ENCODE measurements at regions not wholly inside any gene's neighbourhood (a gene's known extent, or its start where the extent isn't known, plus 50 kb on each side); places are given as distances from the start of the nearest gene placed in this dataset.

DNA sequence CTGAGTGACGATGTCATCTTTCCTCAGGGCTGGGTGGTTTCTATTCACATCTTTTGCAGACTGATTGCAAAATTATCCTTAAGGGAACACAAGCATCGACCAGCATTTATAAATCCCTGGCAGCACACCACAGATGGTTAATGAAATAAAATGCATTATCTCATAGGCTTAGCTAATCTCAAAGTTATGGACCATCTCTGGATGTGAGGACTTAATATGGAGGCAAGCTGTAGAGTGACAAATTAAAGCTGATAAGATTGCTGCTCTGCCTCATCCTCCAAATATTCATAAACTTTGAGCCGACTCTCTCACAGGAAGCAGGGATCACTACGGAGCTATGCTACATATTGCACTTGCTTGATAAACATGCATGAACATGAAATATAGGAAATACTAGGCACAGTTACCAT, 663.2 kb upstream of the RGMB start:
- no peak overlapping the region for H3K27ac ChIP-seq

DNA sequence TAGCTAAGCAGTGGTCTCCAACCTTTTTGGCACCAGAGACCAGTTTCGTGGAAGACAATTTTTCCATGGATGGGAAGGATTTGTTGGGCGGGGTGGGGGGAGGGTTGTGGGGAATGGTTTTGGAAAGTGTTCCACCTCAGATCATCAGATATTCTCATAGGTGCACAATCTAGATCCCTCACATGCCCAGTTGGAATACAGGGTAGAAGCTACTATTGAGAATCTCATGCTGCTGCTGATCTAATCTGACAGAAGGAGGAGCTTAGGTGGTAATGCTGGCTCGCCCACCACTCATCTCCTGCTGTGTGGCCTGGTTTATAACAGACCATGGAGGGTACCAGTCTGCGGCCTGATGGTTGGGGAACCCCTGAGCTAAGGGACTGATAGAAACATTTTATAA, 662.7 kb upstream of the RGMB start:
- no peak for DNase-seq
- no peaks in the 10 kb centered on the region for H3K9me3 ChIP-seq (ENCODE audit: severe bottlenecking)
- H3K27ac ChIP-seq, result no peak overlapping the region
- H3K4me3 ChIP-seq (ENCODE audit: low read depth, low read length), result no peak overlapping the region
- TF ChIP-seq, protein P1, sequence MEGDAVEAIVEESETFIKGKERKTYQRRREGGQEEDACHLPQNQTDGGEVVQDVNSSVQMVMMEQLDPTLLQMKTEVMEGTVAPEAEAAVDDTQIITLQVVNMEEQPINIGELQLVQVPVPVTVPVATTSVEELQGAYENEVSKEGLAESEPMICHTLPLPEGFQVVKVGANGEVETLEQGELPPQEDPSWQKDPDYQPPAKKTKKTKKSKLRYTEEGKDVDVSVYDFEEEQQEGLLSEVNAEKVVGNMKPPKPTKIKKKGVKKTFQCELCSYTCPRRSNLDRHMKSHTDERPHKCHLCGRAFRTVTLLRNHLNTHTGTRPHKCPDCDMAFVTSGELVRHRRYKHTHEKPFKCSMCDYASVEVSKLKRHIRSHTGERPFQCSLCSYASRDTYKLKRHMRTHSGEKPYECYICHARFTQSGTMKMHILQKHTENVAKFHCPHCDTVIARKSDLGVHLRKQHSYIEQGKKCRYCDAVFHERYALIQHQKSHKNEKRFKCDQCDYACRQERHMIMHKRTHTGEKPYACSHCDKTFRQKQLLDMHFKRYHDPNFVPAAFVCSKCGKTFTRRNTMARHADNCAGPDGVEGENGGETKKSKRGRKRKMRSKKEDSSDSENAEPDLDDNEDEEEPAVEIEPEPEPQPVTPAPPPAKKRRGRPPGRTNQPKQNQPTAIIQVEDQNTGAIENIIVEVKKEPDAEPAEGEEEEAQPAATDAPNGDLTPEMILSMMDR (IDR thresholded peaks at IDR 0.05; ENCODE audit: low read depth, low read length), result no peak
- H3K36me3 ChIP-seq, result no peaks in the 10 kb centered on the region
- H3K27me3 ChIP-seq (ENCODE audit: insufficient read depth, low read depth, severe bottlenecking), result no peaks in the 10 kb centered on the region

More for the DNA sequence above, 663.2 kb upstream of the RGMB start:
- Histone ChIP-seq H3K27me3 (ENCODE audit: insufficient read depth, low read depth, severe bottlenecking) (no peaks in the 10 kb centered on the region), H3K36me3 (no peaks in the 10 kb centered on the region), H3K4me3 (ENCODE audit: low read depth, low read length) (no peak overlapping the region), H3K9me3 (ENCODE audit: severe bottlenecking) (no peaks in the 10 kb centered on the region)
- TF ChIP-seq, protein P1 (IDR thresholded peaks at IDR 0.05; ENCODE audit: low read depth, low read length), result no peak
- no peak for DNase-seq

DNA sequence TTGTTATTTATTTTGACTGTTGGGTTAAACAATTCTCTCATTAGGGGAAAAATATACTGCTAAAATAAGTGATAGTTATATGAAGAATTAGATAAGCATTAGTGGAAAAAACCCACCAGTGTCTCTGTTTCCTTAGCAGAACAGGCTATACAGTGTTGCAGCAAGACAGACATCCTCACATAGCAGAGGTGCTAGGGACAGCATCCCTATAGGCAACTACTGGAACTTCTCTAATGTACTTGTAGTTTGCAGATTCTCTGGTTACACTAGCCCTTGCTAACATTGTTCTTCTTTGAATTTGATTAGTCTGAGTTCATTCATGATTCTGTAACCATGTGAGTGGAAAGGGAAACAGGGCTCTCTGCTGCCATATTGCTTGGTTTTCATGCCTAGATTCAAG, 661.8 kb upstream of the RGMB start:
- no peak overlapping the region for H3K27ac ChIP-seq
- H3K27me3 ChIP-seq (ENCODE audit: insufficient read depth, low read depth, severe bottlenecking), result no peaks in the 10 kb centered on the region
- TF ChIP-seq, protein P1 (IDR thresholded peaks at IDR 0.05; ENCODE audit: low read depth, low read length), result no peak
- no peaks in the 10 kb centered on the region for H3K36me3 ChIP-seq
- DNase-seq, result no peak
- no peak overlapping the region for H3K4me3 ChIP-seq (ENCODE audit: low read depth, low read length)
- H3K9me3 ChIP-seq (ENCODE audit: severe bottlenecking), result no peaks in the 10 kb centered on the region

DNA sequence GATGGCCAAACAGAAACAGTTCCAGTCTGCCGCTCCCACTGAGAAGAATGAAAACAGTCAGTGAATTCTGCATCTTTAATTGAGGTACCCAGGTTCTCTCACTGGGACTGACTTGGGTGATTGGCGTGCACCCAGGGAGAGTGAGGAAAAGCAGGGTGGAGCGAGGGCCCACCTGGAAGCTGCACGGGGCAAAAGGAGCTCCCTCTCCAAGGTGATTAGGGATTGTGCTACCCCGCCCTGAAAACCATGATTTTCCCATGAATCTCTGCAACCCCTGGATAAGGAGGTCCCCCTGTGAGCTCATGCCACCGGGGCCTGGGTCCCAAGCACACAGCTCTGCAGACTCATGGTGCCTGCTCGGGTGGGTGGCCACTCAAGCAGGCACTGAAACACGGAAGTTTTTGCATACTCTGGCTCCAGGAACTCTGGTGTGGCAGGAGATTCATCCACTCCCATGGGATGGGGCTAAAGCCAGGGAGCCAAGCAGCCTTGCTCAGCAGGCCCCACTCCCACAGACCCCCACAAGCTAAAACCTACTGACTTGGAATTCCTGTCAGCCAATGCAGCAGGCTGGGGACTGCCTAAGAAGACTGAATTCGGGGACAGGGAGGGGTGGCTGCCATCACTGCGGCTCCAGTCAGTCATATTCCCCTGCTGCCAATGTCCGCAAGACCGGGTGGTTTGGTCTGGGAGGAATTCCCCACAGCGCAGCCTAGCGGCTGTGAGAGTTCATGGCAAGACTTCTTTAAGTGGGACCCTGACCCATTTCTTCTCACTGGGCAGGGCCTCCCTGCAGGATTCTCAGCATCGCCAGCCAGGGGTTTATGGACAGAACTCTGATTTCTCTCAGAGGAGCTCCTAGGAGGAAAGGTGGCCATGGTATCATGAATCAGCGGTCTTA, 652.2 kb upstream of the RGMB start:
- H3K27me3 ChIP-seq (ENCODE audit: insufficient read depth, low read depth, severe bottlenecking), result no peaks in the 10 kb centered on the region
- TF ChIP-seq, protein P1 (IDR thresholded peaks at IDR 0.05; ENCODE audit: low read depth, low read length), result no peak
- no peak overlapping the region for H3K27ac ChIP-seq
- DNase-seq, result peak; percentile 16
- H3K4me3 ChIP-seq (ENCODE audit: low read depth, low read length), result no peak overlapping the region
- no peaks in the 10 kb centered on the region for H3K36me3 ChIP-seq
- H3K9me3 ChIP-seq (ENCODE audit: severe bottlenecking), result peaks cover 3% of the 10 kb centered on the region

DNA sequence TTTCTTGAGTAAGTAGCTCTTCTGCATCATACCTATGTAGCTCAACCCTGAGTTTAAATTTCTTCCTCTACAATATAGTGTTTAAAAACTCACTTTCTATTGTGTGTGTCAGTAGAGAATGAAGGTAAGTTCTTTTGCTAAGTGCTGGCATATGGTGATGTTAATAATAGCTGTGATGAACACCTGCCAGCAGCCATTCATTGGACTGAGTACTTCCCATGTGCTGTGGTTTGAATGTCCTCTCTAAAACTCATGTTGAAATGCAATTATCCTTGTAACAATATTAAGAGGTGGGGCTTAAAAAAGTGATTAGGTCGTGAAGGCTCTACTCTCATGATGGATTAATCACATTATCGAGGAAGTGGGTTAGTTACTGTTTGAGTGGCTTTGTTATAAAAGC, 645.2 kb upstream of the RGMB start:
- H3K4me3 ChIP-seq (ENCODE audit: low read depth, low read length), result no peak overlapping the region
- TF ChIP-seq, protein P1 (IDR thresholded peaks at IDR 0.05; ENCODE audit: low read depth, low read length), result no peak
- no peak overlapping the region for H3K27ac ChIP-seq
- H3K9me3 ChIP-seq (ENCODE audit: severe bottlenecking), result no peaks in the 10 kb centered on the region
- no peaks in the 10 kb centered on the region for H3K36me3 ChIP-seq
- no peaks in the 10 kb centered on the region for H3K27me3 ChIP-seq (ENCODE audit: insufficient read depth, low read depth, severe bottlenecking)
- no peak for DNase-seq
